SU-DHL-6 (cell line): ENCODE measurements at regions not wholly inside any gene's neighbourhood (a gene's known extent, or its start where the extent isn't known, plus 50 kb on each side); places are given as distances from the start of the nearest gene placed in this dataset.
"Not testable (repeated sequence)": the region's sequence is repeated elsewhere in the genome, so short reads cannot be mapped to it uniquely, and the experiment has no call there.

Experiments
- H2AFZ ChIP-seq: fragments of 200-600 bp; sonication (generic); 2 replicates; pipeline ENCODE4 v1.6.1; 2014; ENCODE audit warnings: low read depth, mild to moderate bottlenecking, moderate library complexity, mixed read lengths, antibody characterized with exemption, low read length; ENCODE audit not compliant: severe bottlenecking
- H3F3A ChIP-seq: fragments of 200-600 bp; shearing (Covaris generic); 2 replicates; pipeline ENCODE4 v1.6.0; 2016; ENCODE audit warnings: antibody characterized with exemption, mild to moderate bottlenecking; ENCODE audit not compliant: insufficient read depth
- H3K27ac ChIP-seq: fragments of 200-600 bp; sonication (generic); 2 replicates; pipeline ENCODE4 v1.5.1; 2016; ENCODE audit warnings: low read depth, mild to moderate bottlenecking, low read length, moderate library complexity, mixed read lengths
- H3K27me3 ChIP-seq: fragments of 200-600 bp; sonication (generic), shearing (Covaris generic); 2 replicates; pipeline ENCODE4 v1.6.0; 2014; ENCODE audit warnings: mild to moderate bottlenecking, low read length
- H3K36me3 ChIP-seq: fragments of 200-600 bp; sonication (generic); 2 replicates; pipeline ENCODE4 v1.6.1; 2014; ENCODE audit warnings: mild to moderate bottlenecking, low read length, mixed read lengths
- H3K4me2 ChIP-seq: fragments of 300-600, 200-600 bp; shearing (Covaris generic), sonication (generic); 2 replicates; pipeline ENCODE4 v1.6.0; 2014; ENCODE audit warnings: low read length, low read depth, mild to moderate bottlenecking; ENCODE audit not compliant: poor library complexity, severe bottlenecking
- H3K4me3 ChIP-seq: fragments of 200-600 bp; sonication (generic); 2 replicates; pipeline ENCODE4 v1.5.1; 2014; ENCODE audit warnings: antibody characterized with exemption, low read length, mild to moderate bottlenecking, mixed read lengths; ENCODE audit not compliant: insufficient read depth, poor library complexity, severe bottlenecking
- H3K79me2 ChIP-seq: fragments of 200-600 bp; sonication (generic); 2 replicates; pipeline ENCODE4 v1.6.1; 2014; ENCODE audit warnings: mild to moderate bottlenecking, low read length, moderate library complexity; ENCODE audit not compliant: insufficient read depth
- H3K9ac ChIP-seq: fragments of 200-600 bp; sonication (generic); 2 replicates; pipeline ENCODE4 v1.7.0; 2014; ENCODE audit warnings: mild to moderate bottlenecking, low read length
- H3K9me2 ChIP-seq: fragments of 200-600 bp; sonication (generic); replicated peaks from 2 replicates; pipeline ENCODE4 v1.6.1; 2014; ENCODE audit warnings: low read length; ENCODE audit not compliant: insufficient read depth
- H3K9me3 ChIP-seq: fragments of 200-600 bp; sonication (generic); 2 replicates; pipeline ENCODE4 v1.6.1; 2014; ENCODE audit warnings: low read length, mixed read lengths; ENCODE audit not compliant: insufficient read depth
- H4K20me1 ChIP-seq: fragments of 200-600 bp; sonication (generic); 2 replicates; pipeline ENCODE4 v1.6.1; 2014; ENCODE audit warnings: low read depth, mild to moderate bottlenecking, antibody characterized with exemption, low read length, moderate library complexity, mixed read lengths
- CTCF ChIP-seq: fragments of 200-600 bp; sonication (generic); IDR thresholded peaks from one replicate; pipeline ENCODE4 v1.5.1; 2017; ENCODE audit warnings: antibody characterized with exemption, mild to moderate bottlenecking, low read length, moderate library complexity; ENCODE audit not compliant: insufficient read depth, poor library complexity, severe bottlenecking
- EZH2phosphoT487 ChIP-seq: fragments of 200-600 bp; sonication (generic), shearing (Covaris generic); conservative IDR thresholded peaks from 2 replicates; pipeline ENCODE4 v1.6.1; 2018; ENCODE audit warnings: mild to moderate bottlenecking, antibody characterized with exemption, low read length, moderate library complexity, mixed read lengths

GRCh38 chr5:60055168-60055567 lies 161.6 kb upstream of the PDE4D start:
- no peaks in the 10 kb centered on the region for H3F3A ChIP-seq
- H3K79me2 ChIP-seq, result no peaks in the 10 kb centered on the region
- no peaks in the 10 kb centered on the region for H4K20me1 ChIP-seq
- TF ChIP-seq EZH2phosphoT487 (no peak), CTCF (no peak)
- H3K36me3 ChIP-seq, result no peaks in the 10 kb centered on the region
- H3K9ac ChIP-seq, result no peak overlapping the region
- H3K9me3 ChIP-seq, result no peaks in the 10 kb centered on the region
- no peak overlapping the region for H2AFZ ChIP-seq
- no peaks in the 10 kb centered on the region for H3K27me3 ChIP-seq
- no peaks in the 10 kb centered on the region for H3K9me2 ChIP-seq
- no peak overlapping the region for H3K4me2 ChIP-seq
- H3K27ac ChIP-seq, result no peak overlapping the region
- H3K4me3 ChIP-seq, result no peak overlapping the region

GRCh38 chr5:60041996-60042664 lies 148.6 kb upstream of the PDE4D start:
- not testable (repeated sequence) for H3K27ac ChIP-seq, H4K20me1 ChIP-seq, H3K27me3 ChIP-seq, H3K9me3 ChIP-seq, H3K9me2 ChIP-seq, H3K79me2 ChIP-seq, H3K36me3 ChIP-seq, H3F3A ChIP-seq, H2AFZ ChIP-seq, H3K4me2 ChIP-seq, H3K4me3 ChIP-seq, H3K9ac ChIP-seq

GRCh38 chr5:60041508-60041907 lies 148.0 kb upstream of the PDE4D start:
- not testable (repeated sequence) for H3K9me2 ChIP-seq, H3K9me3 ChIP-seq, H3K36me3 ChIP-seq, H3K27me3 ChIP-seq, H4K20me1 ChIP-seq, H3K9ac ChIP-seq, H2AFZ ChIP-seq, H3F3A ChIP-seq, H3K4me2 ChIP-seq, H3K79me2 ChIP-seq, H3K27ac ChIP-seq, H3K4me3 ChIP-seq

- Histone ChIP-seq H3K36me3 (no peaks in the 10 kb centered on the region), H3K79me2 (no peaks in the 10 kb centered on the region), H3K9me3 (no peaks in the 10 kb centered on the region), H3K9me2 (no peaks in the 10 kb centered on the region), H3K4me2 (no peak overlapping the region), H3F3A (no peaks in the 10 kb centered on the region), H3K4me3 (no peak overlapping the region), H3K27me3 (no peaks in the 10 kb centered on the region), H3K9ac (no peak overlapping the region), H4K20me1 (no peaks in the 10 kb centered on the region), H3K27ac (no peak overlapping the region), H2AFZ (no peak overlapping the region)
- TF ChIP-seq CTCF, result no peak
- TF ChIP-seq EZH2phosphoT487, result no peak
Measured at GRCh38 chr5:60036192-60036938, 142.8 kb upstream of the PDE4D start.
